ENCODE measurements at regions not wholly inside any gene's neighbourhood (a gene's known extent, or its start where the extent isn't known, plus 50 kb on each side); places are given as distances from the start of the nearest gene placed in this dataset.

- Mint-ChIP-seq H3K4me3 (ENCODE audit: unreplicated experiment) (no peak overlapping the region), H3K27ac (ENCODE audit: unreplicated experiment) (no peak overlapping the region), H3K36me3 (ENCODE audit: low read depth) (no peaks in the 10 kb centered on the region), H3K9me3 (ENCODE audit: low read depth) (peaks cover 14% of the 10 kb centered on the region), H3K4me1 (ENCODE audit: low read depth) (peaks cover 25% of the 10 kb centered on the region), H3K27me3 (ENCODE audit: low read depth) (no peaks in the 10 kb centered on the region)
- TF ChIP-seq, protein P1, sequence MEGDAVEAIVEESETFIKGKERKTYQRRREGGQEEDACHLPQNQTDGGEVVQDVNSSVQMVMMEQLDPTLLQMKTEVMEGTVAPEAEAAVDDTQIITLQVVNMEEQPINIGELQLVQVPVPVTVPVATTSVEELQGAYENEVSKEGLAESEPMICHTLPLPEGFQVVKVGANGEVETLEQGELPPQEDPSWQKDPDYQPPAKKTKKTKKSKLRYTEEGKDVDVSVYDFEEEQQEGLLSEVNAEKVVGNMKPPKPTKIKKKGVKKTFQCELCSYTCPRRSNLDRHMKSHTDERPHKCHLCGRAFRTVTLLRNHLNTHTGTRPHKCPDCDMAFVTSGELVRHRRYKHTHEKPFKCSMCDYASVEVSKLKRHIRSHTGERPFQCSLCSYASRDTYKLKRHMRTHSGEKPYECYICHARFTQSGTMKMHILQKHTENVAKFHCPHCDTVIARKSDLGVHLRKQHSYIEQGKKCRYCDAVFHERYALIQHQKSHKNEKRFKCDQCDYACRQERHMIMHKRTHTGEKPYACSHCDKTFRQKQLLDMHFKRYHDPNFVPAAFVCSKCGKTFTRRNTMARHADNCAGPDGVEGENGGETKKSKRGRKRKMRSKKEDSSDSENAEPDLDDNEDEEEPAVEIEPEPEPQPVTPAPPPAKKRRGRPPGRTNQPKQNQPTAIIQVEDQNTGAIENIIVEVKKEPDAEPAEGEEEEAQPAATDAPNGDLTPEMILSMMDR (IDR thresholded peaks at IDR 0.05) = no peak
- DNase-seq (ENCODE audit: low spot score) = no peak
Measured at GRCh38 chr11:26835611-26836010, 113.8 kb upstream of the SLC5A12 start.

- no peaks in the 10 kb centered on the region for H3K27me3 Mint-ChIP-seq (ENCODE audit: low read depth)
- H3K9me3 Mint-ChIP-seq (ENCODE audit: low read depth) = peaks cover 14% of the 10 kb centered on the region
- TF ChIP-seq, protein P1 (IDR thresholded peaks at IDR 0.05) = no peak
- H3K4me3 Mint-ChIP-seq (ENCODE audit: unreplicated experiment) = no peak overlapping the region
- no peaks in the 10 kb centered on the region for H3K36me3 Mint-ChIP-seq (ENCODE audit: low read depth)
- DNase-seq (ENCODE audit: low spot score) = no peak
- H3K27ac Mint-ChIP-seq (ENCODE audit: unreplicated experiment) = no peak overlapping the region
- peaks cover 40% of the 10 kb centered on the region for H3K4me1 Mint-ChIP-seq (ENCODE audit: low read depth)
Measured at GRCh38 chr11:26837154-26837553, 115.3 kb upstream of the SLC5A12 start.

DNA sequence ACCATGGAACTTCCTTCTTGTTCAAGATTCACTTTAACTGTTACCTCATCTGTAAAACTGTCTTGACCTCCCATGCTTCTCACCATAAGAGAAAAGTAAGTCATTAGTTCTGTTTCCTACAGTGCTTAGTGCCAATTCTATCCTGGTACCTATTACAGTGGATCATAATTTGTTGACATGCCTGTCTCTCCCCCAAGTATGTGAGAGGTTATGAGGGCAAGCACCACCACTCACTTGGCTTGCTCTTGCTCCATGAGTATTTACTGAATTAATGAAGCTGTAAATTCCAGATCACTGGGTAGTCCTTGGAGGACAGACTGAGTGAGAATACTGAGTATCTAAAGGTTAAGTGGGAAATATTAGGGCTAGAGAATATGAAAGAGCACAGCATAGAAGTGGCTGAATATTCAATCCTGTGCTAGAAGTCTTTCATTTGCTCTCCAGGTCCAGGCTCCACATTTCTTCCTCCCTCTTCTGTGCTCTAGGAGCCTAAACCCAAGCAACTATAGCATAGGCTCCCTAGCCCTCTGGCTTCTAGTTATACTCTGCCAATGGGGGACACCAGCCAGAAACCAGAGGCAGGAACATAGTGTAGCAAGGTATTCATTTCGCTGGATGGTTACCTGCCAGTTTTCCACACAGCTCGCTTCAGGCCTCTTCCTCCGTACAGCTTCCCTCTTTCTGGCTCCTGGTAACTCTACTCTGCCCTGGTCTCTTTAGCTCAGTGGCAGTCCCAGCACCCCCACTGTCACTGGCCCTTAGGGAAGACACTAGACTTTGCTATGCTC, 118.2 kb upstream of the SLC5A12 start:
- Mint-ChIP-seq H3K4me1 (ENCODE audit: low read depth) (peaks cover 48% of the 10 kb centered on the region), H3K36me3 (ENCODE audit: low read depth) (no peaks in the 10 kb centered on the region), H3K9me3 (ENCODE audit: low read depth) (peaks cover 14% of the 10 kb centered on the region), H3K4me3 (ENCODE audit: unreplicated experiment) (no peak overlapping the region), H3K27me3 (ENCODE audit: low read depth) (no peaks in the 10 kb centered on the region), H3K27ac (ENCODE audit: unreplicated experiment) (peak overlapping the region; percentile 49)
- no peak for DNase-seq (ENCODE audit: low spot score)
- TF ChIP-seq, protein P1 (IDR thresholded peaks at IDR 0.05) = no peak

GRCh38 chr11:26841818-26842473, 120.1 kb upstream of the SLC5A12 start:
- Mint-ChIP-seq H3K4me3 (ENCODE audit: unreplicated experiment) (no peak overlapping the region), H3K9me3 (ENCODE audit: low read depth) (peaks cover 14% of the 10 kb centered on the region), H3K36me3 (ENCODE audit: low read depth) (no peaks in the 10 kb centered on the region), H3K27me3 (ENCODE audit: low read depth) (no peaks in the 10 kb centered on the region), H3K27ac (ENCODE audit: unreplicated experiment) (peak overlapping the region; percentile 74), H3K4me1 (ENCODE audit: low read depth) (peaks cover 61% of the 10 kb centered on the region)
- TF ChIP-seq, protein P1 (IDR thresholded peaks at IDR 0.05) = no peak
- no peak for DNase-seq (ENCODE audit: low spot score)

- TF ChIP-seq, protein P1 (IDR thresholded peaks at IDR 0.05) = no peak
- no peaks in the 10 kb centered on the region for H3K27me3 Mint-ChIP-seq (ENCODE audit: low read depth)
- peaks cover 10% of the 10 kb centered on the region for H3K9me3 Mint-ChIP-seq (ENCODE audit: low read depth)
- H3K4me1 Mint-ChIP-seq (ENCODE audit: low read depth) = peaks cover 69% of the 10 kb centered on the region
- H3K36me3 Mint-ChIP-seq (ENCODE audit: low read depth) = no peaks in the 10 kb centered on the region
- H3K4me3 Mint-ChIP-seq (ENCODE audit: unreplicated experiment) = no peak overlapping the region
- no peak for DNase-seq (ENCODE audit: low spot score)
- peak overlapping the region; percentile 74 for H3K27ac Mint-ChIP-seq (ENCODE audit: unreplicated experiment)
Measured at GRCh38 chr11:26842478-26843282, 120.8 kb upstream of the SLC5A12 start.
